SK-N-SH treated with all-trans-retinoic acid at 6 μM for 48 hours (cell line): ENCODE measurements at regions not wholly inside any gene's neighbourhood (a gene's known extent, or its start where the extent isn't known, plus 50 kb on each side); places are given as distances from the start of the nearest gene placed in this dataset.

ENCODE experiments used
- GLIS3 ChIP-seq: fragments of 250-450 bp; sonication (Bioruptor Pico); IDR thresholded peaks from 2 replicates; pipeline ENCODE4 v1.5.0; 2020; ENCODE audit warnings: mild to moderate bottlenecking, moderate library complexity
- ISL1 ChIP-seq: fragments of 250-450 bp; sonication (Bioruptor Pico); IDR thresholded peaks from 2 replicates; pipeline ENCODE4 v2.1.2; 2022; ENCODE audit warnings: mild to moderate bottlenecking, moderate library complexity
- OSR1 ChIP-seq: fragments of 250-450 bp; sonication (Bioruptor Pico); IDR thresholded peaks from 2 replicates; pipeline ENCODE4 v1.8.0; 2022; ENCODE audit warnings: moderate library complexity, mild to moderate bottlenecking, inconsistent platforms
- PATZ1 ChIP-seq: fragments of 250-450 bp; sonication (Bioruptor Pico); IDR thresholded peaks from 2 replicates; pipeline ENCODE4 v1.8.0; 2020; ENCODE audit warnings: mild to moderate bottlenecking, moderate library complexity, borderline replicate concordance
- PPARA ChIP-seq: fragments of 250-450 bp; sonication (Bioruptor Pico); IDR thresholded peaks from 2 replicates; pipeline ENCODE4 v1.5.0; 2020; ENCODE audit warnings: mild to moderate bottlenecking, borderline replicate concordance
- TOX ChIP-seq: fragments of 250-450 bp; sonication (Bioruptor Pico); IDR thresholded peaks from 2 replicates; pipeline ENCODE4 v1.8.0; 2021; ENCODE audit warnings: mild to moderate bottlenecking, moderate library complexity, borderline replicate concordance
- ZC3H10 ChIP-seq: fragments of 250-450 bp; sonication (Bioruptor Pico); IDR thresholded peaks from 2 replicates; pipeline ENCODE4 v1.5.1; 2021; ENCODE audit warnings: mild to moderate bottlenecking, moderate library complexity

GRCh38 chr12:34372003-34372402 lies 349.7 kb downstream of the ALG10 start:
- no peak for TF ChIP-seq TOX
- TF ChIP-seq PATZ1 (CRISPR knock-in tag) = no peak
- TF ChIP-seq GLIS3 (CRISPR knock-in tag) = no peak
- no peak for TF ChIP-seq OSR1
- TF ChIP-seq PPARA (CRISPR knock-in tag) = no peak
- TF ChIP-seq ISL1 = no peak
- TF ChIP-seq ZC3H10 (CRISPR knock-in tag) = no peak
